ENCODE measurements at regions not wholly inside any gene's neighbourhood (a gene's known extent, or its start where the extent isn't known, plus 50 kb on each side); places are given as distances from the start of the nearest gene placed in this dataset.
"Not testable (repeated sequence)": the region's sequence is repeated elsewhere in the genome, so short reads cannot be mapped to it uniquely, and the experiment has no call there.

DNA sequence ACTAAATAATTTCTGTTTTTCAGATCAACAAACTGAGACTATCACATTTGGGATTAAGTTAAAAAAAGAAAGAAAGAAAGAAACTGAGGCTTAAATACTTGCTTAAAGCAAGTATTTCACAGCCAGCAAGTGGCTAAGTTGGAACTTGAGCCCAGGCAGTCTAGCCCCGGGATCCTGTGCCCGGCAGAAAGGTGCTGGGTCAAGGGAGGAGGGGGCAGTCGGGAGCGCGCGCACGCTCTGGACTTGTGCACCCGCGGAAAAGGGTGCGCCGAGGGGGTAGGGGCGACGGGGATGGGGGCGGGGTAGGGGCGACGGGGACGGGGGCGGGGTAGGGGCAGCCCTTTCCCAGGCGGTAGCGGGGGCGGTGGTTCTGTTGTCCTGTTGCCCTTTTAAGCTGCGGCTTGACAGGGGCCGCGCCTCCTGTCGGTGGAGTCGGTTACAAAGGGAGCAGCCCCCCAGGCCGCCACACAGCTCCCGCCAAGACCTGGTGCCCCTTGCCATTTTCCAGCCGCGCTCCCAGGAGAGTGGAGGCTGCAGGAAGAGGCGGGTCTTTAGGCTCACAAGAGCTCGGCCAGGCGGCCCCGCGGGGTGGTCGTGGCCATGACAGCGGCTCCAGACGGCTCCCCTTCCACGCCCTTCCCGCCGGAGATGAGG lies 60.6 kb downstream of the GOLGA8T start:
- H3K36me3 ChIP-seq; intact Hi-C loops (cut with DNase I); H3K9me3 ChIP-seq; H3K4me1 ChIP-seq; H3K27ac ChIP-seq: not testable (repeated sequence)
- Histone ChIP-seq H3K27me3 (peaks cover 0 to 26% of the 10 kb centered on the region in 2 donors), H3K4me3 (peak overlapping the region in 1 of 2 donors; percentile 28)
- DNase-seq (peak in 1 of 4 donors; percentile 35), ATAC-seq (peak; percentile 31)

- Histone ChIP-seq H3K4me3 (peak overlapping the region in 1 of 2 donors; percentile 28), H3K27me3 (peaks cover 0 to 25% of the 10 kb centered on the region in 2 donors)
- H3K4me1 ChIP-seq; H3K9me3 ChIP-seq; intact Hi-C loops (cut with DNase I); H3K27ac ChIP-seq; H3K36me3 ChIP-seq: not testable (repeated sequence)
- ATAC-seq (peak; percentile 77), DNase-seq (peak; percentile 1 to 90 (median 38))
Observed at GRCh38 chr15:30196009-30196375, 61.1 kb downstream of the GOLGA8T start.

GRCh38 chr15:30196769-30197168 lies 61.9 kb downstream of the GOLGA8T start:
- H3K9me3 ChIP-seq; H3K4me1 ChIP-seq; ATAC-seq; H3K4me3 ChIP-seq; H3K36me3 ChIP-seq; DNase-seq; H3K27ac ChIP-seq; intact Hi-C loops (cut with DNase I): not testable (repeated sequence)
- peaks cover 0 to 19% of the 10 kb centered on the region in 2 donors for H3K27me3 ChIP-seq

GRCh38 chr15:30201517-30201916 lies 66.7 kb downstream of the GOLGA8T start:
- H3K27me3 ChIP-seq; H3K36me3 ChIP-seq; H3K27ac ChIP-seq; H3K4me1 ChIP-seq; intact Hi-C loops (cut with DNase I); ATAC-seq; H3K4me3 ChIP-seq; H3K9me3 ChIP-seq; DNase-seq: not testable (repeated sequence)

DNA sequence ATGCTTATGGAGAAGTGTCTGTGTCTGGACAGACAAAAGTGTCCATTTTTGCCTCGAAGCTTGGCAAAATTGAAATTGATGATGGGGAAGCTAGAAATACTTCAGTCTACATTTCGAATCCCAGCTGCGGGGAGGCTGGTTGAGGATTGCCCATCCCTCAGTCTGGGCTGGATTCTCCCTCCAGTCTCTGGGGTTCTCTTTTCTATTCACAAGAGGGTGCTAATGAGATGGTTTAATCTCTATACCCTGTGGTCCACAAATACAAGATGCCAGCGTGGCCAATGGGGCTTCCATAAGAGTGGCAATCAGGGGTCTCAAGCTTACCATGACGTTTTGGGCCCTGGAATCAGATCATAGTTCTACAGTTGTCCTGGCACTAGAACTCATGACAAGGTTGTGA lies 78.9 kb downstream of the GOLGA8T start:
- H3K4me1 ChIP-seq; DNase-seq; H3K36me3 ChIP-seq; H3K27me3 ChIP-seq; intact Hi-C loops (cut with DNase I); H3K27ac ChIP-seq; H3K9me3 ChIP-seq; H3K4me3 ChIP-seq; ATAC-seq: not testable (repeated sequence)

- H3K27ac ChIP-seq; H3K9me3 ChIP-seq; H3K36me3 ChIP-seq; H3K4me3 ChIP-seq; ATAC-seq; DNase-seq; intact Hi-C loops (cut with DNase I); H3K4me1 ChIP-seq: not testable (repeated sequence)
- peaks cover 0 to 19% of the 10 kb centered on the region in 2 donors for H3K27me3 ChIP-seq
Observed at GRCh38 chr15:30221803-30222202, 87.0 kb downstream of the GOLGA8T start.

DNA sequence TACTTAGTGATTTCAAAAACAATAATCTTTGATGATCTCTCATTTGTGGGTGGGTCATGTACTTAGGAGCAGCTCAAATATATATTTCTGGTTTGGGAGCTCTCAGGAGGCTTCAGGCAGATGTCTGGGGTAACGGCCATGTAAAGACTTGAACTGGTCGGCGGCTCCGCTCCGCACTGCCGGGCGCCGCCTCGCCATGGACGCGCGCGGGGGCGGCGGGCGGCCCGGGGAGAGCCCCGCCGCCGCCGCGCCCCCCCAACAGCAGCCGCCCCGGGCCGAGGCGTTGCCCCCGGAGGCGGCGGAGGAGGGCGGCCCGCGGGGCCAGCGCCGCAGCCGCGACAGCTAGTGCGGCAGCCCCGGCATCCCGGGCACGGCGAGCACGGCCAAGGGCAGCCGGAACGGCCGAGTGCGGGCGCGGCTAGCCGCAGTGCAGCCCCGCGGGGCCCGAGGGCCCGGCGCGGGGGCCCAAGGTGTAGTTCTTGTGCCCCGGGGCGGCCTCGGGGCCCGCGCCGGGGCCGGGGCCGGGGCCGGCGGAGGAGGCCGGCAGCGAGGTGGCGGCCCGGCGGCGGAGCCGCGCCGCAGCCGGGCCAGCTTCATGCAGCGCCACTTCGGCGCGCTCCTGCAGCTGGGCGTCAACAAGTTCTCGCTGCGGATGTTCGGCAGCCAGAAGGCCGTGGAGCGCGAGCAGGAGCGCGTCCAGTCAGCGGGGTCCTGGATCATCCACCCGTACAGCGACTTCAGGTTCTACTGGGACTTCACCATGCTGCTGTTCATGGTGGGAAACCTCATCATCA lies 88.1 kb downstream of the GOLGA8T start:
- H3K27ac ChIP-seq; DNase-seq; H3K4me1 ChIP-seq; intact Hi-C loops (cut with DNase I); ATAC-seq; H3K9me3 ChIP-seq; H3K4me3 ChIP-seq; H3K36me3 ChIP-seq: not testable (repeated sequence)
- peaks cover 0 to 19% of the 10 kb centered on the region in 2 donors for H3K27me3 ChIP-seq

GRCh38 chr15:30225233-30225891 lies 90.5 kb downstream of the GOLGA8T start:
- ATAC-seq; H3K4me1 ChIP-seq; H3K4me3 ChIP-seq; H3K27ac ChIP-seq; intact Hi-C loops (cut with DNase I); H3K9me3 ChIP-seq; H3K36me3 ChIP-seq: not testable (repeated sequence)
- H3K27me3 ChIP-seq = peaks cover 0 to 19% of the 10 kb centered on the region in 2 donors
- DNase-seq = peak in 1 of 4 donors; percentile 27

DNA sequence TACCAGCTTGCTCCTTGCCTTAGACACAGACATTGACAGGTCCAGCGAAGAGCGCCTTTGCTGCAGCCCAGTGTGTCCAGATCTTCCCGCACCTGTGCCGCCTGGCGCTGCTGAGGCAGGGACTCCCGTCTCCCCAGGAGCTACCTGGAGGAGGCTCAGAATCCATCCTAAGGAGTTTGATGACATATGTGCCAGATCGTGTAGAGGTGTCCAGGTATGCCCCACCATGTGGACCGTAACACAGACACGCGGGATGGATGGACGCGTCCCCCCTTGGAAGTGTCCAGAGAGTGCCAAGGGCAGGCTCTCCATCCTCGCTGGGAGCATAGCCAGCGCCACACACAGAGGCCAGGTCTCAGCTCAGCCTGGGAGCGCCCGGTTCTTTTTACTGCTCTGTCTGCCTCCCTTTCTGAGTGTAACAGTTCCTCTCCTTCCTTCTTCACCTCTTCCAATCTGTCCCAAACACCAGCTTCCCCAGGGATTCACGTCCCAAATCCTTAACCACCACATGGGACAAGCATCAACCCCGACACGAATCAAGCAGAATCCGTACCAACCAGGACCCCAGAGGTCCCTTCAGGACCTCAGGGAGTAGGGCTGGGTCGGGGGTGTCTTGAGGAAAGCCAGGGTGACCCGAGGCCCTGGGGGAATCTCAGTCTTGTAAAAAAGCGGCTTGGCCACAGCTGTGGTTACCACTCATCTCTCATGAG lies 126.7 kb downstream of the GOLGA8T start:
- H3K27ac ChIP-seq; DNase-seq; intact Hi-C loops (cut with DNase I); H3K27me3 ChIP-seq; H3K4me3 ChIP-seq; H3K9me3 ChIP-seq; ATAC-seq; H3K36me3 ChIP-seq; H3K4me1 ChIP-seq: not testable (repeated sequence)

- H3K27me3 ChIP-seq; H3K4me3 ChIP-seq; DNase-seq; H3K9me3 ChIP-seq; intact Hi-C loops (cut with DNase I); H3K36me3 ChIP-seq; H3K27ac ChIP-seq; H3K4me1 ChIP-seq: not testable (repeated sequence)
- peak; percentile 91 for ATAC-seq
Observed at GRCh38 chr15:30262142-30262460, 127.2 kb downstream of the GOLGA8T start.

DNA sequence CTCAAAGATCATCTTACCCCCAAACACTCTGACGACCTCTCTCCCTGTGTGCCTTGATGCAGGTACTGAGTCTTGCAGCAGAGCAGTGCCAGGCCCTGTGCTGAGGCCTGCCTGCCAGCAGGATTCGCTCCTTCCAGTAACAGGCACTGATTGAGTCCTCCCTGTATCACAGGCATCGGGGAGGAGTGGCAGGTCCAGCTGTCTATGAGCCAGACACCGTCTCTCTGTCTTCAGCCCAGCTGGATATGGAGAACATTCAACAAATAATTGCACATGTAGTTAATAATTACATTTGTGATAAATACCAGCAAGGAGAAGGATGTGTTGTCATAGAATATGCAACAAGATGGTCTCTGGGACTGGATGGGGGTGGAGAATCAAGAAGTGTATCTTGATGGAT lies 129.1 kb downstream of the GOLGA8T start:
- intact Hi-C loops (cut with DNase I); DNase-seq; H3K27me3 ChIP-seq; H3K36me3 ChIP-seq; H3K4me1 ChIP-seq; H3K4me3 ChIP-seq; ATAC-seq; H3K27ac ChIP-seq; H3K9me3 ChIP-seq: not testable (repeated sequence)

GRCh38 chr15:30295150-30295844 lies 98.0 kb downstream of the CHRFAM7A start:
- H3K4me1 ChIP-seq; H3K27ac ChIP-seq; intact Hi-C loops (cut with DNase I); ATAC-seq; H3K36me3 ChIP-seq; H3K9me3 ChIP-seq; H3K4me3 ChIP-seq; H3K27me3 ChIP-seq: not testable (repeated sequence)
- DNase-seq = peak in 1 of 4 donors; percentile 12
